ENCODE measurements at regions not wholly inside any gene's neighbourhood (a gene's known extent, or its start where the extent isn't known, plus 50 kb on each side); places are given as distances from the start of the nearest gene placed in this dataset.

- DNase-seq = no peak
These were observed 289.7 kb downstream of the CDK5RAP2 start for GRCh38 chr9:120289990-120290975.

DNA sequence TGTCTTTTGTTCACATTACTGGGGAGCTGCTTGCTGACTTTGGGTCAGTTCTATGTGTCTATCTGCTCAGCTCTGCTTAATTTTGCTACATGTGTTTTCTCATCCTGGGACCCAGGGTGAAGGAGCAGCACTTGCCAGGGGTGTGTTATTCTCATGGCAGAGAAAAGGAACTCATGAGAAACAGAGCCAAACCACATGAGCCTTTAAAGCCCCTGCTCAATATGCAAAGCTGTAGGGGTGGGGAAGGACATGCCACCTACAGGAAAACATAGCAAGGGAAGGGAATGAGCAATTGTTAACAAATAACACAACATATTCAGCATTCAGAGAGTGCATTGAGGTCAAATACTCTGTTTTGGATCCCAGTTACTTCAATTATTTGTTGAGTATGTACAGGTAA, 290.9 kb downstream of the CDK5RAP2 start:
- DNase-seq = no peak

- no peak for DNase-seq
These were observed 293.4 kb downstream of the CDK5RAP2 start for GRCh38 chr9:120286530-120286929.

- DNase-seq = no peak
These were observed 295.1 kb downstream of the CDK5RAP2 start for GRCh38 chr9:120284821-120285220.

DNA sequence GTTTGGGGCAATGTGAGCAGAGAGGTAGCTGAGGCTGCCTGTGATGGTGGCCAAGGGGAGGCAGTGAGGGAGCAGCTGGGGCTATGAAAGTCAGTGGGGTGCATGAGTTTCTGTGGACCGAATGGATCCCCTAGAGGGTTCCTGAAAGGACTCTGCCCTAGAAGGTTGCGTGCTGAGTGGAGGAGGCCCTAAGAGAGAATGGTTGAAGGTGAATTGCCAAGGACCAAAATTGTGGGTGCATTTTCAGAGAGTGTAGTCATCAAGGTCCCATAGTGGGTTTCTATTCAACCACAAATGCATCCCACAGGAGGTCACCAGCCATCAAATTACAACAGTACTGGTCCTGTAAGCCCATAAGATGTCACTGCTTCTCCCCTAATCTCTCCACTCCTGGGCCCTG, 298.3 kb downstream of the CDK5RAP2 start:
- no peak for DNase-seq

- no peak for DNase-seq
These were observed 312.0 kb downstream of the CDK5RAP2 start for GRCh38 chr9:120267929-120268328.

DNA sequence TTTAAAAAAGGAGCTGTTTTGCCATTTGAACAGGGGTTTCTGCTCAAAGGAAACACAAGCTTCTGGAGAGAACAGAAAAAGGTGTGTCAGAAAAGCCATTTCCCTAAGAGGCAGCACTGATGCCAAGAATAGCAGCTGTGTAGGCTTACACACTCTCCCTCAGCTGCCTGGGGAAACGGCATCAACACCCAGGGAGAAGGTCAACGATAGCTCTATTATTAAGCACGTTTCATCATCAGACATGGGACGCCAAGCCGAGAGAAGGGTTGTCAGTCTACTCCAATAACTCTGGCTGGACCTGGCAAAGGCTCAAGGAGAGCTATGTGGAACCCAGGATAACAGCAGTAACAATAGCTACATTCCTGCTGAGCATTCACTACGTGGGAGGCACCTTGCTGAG, 314.2 kb downstream of the CDK5RAP2 start:
- DNase-seq = no peak

GRCh38 chr9:120264528-120264927, 315.4 kb downstream of the CDK5RAP2 start:
- no peak for DNase-seq

DNA sequence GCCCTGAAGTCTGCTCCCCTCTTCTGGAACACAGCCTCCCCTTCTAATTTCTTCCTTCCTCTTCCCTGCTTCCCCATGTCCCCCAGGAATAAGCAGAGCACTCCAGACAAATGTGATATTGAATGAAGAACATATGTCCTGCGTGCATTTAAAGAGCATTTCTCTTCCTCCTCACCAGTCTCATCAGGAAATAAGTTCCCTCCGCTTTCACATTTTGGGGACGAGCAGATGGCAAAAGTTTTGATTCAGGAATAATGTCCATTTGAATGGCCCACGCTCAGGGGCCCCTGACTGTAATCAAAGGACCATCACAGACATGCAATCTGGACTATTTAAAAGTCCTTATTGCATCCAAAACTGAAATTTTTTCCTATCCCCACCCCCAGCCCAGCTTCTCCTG, 316.1 kb downstream of the CDK5RAP2 start:
- DNase-seq = no peak

DNA sequence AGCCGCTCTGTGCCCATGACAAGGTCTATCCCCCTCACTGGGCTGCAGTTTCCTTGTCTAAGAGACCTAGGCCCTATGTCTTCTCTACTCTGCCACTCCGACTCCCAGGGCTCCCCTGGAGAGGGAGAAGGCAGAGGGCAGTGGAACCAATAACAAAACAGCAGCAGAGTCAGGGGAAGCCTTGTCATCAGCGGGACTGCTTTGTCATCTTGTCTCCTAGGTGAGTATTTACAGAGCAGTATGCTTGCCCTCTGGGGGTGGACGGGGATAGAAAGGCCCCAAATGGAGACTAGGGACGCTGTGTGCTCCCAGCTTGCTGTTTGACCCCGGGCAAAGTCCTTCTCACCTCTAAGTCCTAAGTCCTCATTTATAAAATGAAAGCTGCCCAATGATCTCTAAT, 318.5 kb downstream of the CDK5RAP2 start:
- no peak for DNase-seq

DNA sequence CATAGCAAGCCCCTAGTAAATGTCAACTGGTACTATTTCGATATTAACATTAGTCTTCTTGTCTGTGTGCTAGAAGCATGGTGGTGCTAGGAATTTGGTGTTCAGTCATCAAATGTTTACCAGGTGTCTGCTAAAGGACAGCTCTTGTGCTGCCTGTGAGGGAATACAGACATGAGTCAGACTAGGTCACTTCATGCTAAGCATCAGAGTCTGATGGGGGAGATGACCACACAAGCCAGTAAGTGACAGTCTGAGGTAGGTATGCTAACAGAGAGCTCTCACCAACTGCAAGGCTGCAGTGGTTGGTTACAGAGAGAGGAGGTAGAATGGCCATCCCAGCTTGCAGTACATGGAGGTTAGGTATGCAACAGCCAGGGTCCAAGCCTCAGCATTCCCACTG, 320.9 kb downstream of the CDK5RAP2 start:
- DNase-seq = no peak

DNA sequence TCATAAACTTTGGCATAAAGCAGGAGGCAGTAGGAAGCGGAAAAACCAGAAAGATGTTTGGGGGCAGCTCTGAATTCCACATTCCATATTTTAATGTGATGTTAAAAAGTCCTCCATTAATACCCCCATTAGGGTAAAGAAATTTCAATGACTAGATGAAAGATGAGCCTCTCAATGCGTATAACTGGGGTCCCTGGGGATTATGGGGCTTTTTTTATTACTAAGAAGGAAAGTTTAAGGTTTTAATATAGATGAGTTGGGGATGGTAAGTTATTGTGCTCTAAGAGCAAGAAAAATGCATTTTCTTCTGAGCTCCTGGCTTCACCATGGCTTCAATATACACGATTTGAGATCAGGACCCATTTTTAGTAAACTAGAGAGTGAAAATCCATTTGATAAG, 321.9 kb downstream of the CDK5RAP2 start:
- DNase-seq = no peak

DNA sequence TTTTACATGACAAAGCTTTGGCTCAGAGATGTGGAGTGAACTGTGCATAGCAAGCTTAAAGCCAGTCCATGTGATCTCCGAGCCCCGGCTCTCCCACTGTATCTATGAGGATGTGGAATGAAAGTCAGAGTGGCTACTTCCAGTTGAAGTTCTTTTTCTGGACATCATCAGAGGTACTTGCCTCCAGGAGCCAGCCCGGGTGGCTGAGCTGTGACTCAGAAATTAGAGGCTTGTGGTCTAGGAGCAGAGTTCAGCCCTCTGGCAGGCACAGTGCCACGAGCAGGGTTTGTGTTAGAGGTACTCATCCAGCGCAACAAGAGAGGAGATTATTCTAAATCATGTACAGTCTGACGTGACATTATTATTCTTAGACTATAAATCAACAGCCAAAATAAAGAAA, 322.5 kb downstream of the CDK5RAP2 start:
- no peak for DNase-seq

- no peak for DNase-seq
These were observed 323.8 kb downstream of the CDK5RAP2 start for GRCh38 chr9:120256146-120256545.

DNA sequence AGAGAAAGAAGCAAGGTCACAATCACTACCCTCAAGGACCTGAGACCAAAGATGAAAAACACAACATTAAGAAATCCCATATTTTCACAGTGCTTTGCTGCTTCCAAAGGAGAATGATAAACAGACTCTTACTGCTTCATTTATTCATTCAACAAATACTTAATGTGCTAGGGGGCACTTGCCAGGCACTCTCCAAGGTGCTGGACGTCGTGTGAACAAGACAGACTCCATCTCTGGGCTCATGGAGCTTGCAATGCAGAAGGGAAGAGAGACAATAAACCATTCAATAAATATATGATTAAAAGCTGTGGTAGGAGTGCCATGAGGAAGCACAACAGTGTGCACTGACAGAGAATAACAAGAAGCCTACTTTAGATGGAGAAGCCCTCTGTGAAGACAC, 327.7 kb downstream of the CDK5RAP2 start:
- no peak for DNase-seq

DNA sequence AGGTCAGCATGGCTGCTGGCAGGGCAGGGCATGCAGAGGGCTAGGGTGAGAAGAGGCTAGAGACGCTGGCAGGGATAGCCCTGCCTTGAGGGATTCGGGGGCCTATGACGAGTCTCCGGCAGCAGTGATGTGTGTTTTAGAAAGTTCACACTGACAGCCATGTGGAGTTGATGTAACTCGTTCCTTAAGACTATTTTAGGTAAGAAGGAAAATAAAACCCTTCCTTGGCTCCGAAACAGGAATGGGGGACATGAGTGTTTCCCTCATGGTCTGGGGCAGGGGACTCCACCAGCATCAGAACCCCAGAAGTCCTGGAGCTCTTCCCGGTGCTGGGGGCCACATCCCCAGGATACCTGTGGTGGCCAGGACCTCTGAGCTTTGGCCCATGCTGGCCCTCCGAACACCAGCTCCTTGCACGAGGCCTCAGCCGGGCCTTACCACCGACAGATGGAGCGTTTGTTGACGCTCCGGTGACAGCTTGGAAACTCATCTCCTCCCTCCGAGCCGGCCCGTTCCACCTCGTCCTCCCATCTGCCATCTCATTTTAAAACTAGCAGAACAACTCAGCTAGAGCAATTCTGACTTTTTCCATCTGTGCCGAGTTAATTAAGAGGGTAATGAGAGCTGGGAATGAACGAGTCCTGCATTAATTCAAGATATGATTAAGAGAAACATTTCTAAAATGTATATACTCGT, 337.7 kb downstream of the CDK5RAP2 start:
- no peak for DNase-seq

DNA sequence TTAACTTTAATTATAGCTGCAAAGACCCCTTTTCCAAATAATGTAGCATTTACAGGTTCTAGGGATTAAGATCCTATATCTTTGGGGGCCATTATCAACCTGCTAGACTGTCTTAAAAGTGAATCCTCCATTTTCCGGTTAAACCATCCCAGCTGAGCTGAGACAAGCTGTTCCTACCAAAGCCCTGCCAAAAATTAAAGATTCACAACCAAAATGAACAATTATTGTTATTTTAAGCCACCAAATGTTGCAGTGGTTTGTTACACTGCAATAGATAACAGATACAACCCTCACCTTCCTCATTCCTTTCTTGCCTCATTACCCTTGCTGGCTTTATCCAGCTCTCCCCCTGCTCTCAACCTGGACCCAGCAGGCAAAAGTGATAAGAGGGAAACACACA, 343.4 kb downstream of the CDK5RAP2 start:
- DNase-seq = no peak

- DNase-seq = no peak
These were observed 344.9 kb downstream of the CDK5RAP2 start for GRCh38 chr9:120235081-120235480.

- no peak for DNase-seq
These were observed 349.7 kb downstream of the CDK5RAP2 start for GRCh38 chr9:120230227-120230626.

DNA sequence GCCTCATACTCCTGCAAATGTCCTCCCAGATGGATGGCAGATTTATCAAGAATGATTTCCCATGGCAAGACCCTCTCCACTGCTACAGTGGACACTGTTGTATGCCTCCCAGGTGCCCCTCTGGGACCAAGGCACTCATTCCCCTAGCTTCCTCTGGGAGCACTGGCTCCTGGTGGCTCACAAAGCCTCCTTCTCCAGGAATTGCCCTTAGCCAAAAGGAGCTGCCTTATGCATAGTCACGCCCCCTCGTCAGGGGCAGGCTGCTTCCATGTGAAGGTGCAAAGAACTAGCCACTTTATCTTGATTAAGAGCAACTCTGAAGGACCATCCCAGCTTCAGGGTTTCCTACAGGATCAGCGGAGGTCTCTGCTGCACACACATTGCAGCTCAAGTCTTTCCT, 358.1 kb downstream of the CDK5RAP2 start:
- no peak for DNase-seq

DNA sequence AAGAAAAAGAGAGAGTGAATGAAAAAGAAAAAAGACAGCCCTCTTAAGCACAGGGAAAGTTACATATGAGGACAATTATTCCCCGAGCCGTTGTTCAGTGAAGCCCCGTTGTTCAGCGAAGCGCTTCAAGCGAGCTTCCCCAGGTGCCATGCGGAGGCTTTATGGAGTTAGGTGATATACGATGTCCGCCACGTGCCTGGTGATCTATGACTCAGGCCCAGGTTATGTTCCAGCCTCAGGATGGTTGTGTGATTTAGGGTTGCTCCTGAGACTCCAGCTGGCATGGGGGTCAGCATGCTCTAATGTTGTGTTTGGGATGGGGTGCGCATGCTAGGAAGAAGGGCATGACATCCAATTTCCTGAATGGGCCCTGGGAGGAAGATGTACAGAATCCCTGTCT, 365.6 kb downstream of the CDK5RAP2 start:
- DNase-seq = no peak

GRCh38 chr9:120212853-120213200, 367.1 kb downstream of the CDK5RAP2 start:
- DNase-seq = no peak

DNA sequence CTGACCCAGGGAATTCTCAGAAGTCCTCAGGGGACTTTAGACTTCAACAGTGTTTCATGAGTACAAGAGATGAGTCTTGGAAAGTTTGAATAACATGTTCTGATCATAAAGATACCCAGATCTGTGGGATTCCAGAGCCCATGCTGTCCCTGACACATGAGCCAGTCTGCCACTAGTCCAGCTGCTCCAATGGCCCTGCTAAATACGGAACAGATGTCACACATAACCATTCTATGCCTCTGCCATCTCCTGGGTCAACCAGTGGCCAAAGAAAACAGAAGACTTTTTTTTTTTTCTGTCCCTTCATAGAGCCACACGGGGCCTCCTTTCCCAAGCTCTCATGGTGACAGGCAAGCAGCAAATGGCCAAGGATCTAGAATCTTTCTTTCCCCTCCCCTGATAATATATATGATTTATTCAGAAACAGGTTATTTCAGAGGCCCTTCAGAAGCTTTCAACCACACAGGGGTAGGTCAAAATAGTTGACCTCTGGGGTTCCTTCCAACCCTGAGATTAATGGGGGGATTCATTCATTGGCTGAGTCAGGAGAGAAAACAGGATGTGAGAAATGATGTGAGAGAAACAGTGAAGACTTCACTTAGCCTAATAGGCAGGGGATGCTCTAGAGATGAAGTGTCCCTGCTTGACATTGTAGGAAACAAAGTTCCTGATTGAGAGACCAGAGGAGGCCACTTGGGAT, 367.7 kb downstream of the CDK5RAP2 start:
- DNase-seq = no peak

DNA sequence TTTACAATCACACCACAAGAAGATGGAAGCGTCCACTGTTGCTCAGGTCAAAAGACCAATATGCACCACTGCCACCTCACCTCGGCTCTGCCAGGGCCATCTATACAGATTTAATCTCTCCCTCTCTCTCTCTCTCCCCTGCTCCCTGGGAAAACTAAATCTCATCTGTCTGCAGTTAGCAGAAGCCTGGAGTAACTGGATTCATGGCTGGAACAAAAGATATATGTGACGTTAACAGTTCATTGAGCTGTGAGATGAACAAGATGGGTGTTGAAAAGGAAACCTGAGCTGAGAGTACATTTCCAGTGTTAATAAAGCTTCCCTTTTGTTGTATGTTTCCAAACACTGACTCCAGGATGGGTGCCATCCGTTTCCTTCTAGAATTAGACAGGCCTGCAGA, 369.7 kb downstream of the CDK5RAP2 start:
- DNase-seq = no peak
